GM12878 (cell line): ENCODE measurements at regions not wholly inside any gene's neighbourhood (a gene's known extent, or its start where the extent isn't known, plus 50 kb on each side); places are given as distances from the start of the nearest gene placed in this dataset.

Source experiments
- ATF3 ChIP-seq: IDR thresholded peaks from 2 replicates; pipeline ENCODE4 v1.6.1; 2011; ENCODE audit warnings: low read depth, mild to moderate bottlenecking, low read length, moderate library complexity, borderline replicate concordance; ENCODE audit errors: extremely low read depth
- BACH1 ChIP-seq: fragments of 450-650 bp; IDR thresholded peaks from 2 replicates; pipeline ENCODE4 v1.6.1; 2017; ENCODE audit warnings: mild to moderate bottlenecking, borderline replicate concordance
- CTCF ChIP-seq, 3 experiments: IDR thresholded peaks in 2 of 3; conservative IDR thresholded peaks in 1 of 3; 2 replicates each; pipeline ENCODE4 v1.5.1; 2011; ENCODE audit warnings: low read depth in 3 of 3, low read length in 3 of 3, mild to moderate bottlenecking in 3 of 3, control low read depth in 2 of 3, moderate library complexity in 2 of 3, inconsistent platforms in 1 of 3, mixed read lengths in 1 of 3; ENCODE audit not compliant: control insufficient read depth in 2 of 3, insufficient read depth in 1 of 3; ENCODE audit errors: extremely low read depth in 1 of 3
- MYB ChIP-seq: fragments of 150-350 bp; IDR thresholded peaks from 2 replicates; pipeline ENCODE4 v1.6.1; 2014; ENCODE audit warnings: mild to moderate bottlenecking, low read depth, low read length, borderline replicate concordance
- REST ChIP-seq: IDR thresholded peaks from 2 replicates; pipeline ENCODE4 v1.6.1; 2012; ENCODE audit warnings: mild to moderate bottlenecking, low read depth, low read length
- SMAD5 ChIP-seq: IDR thresholded peaks from 2 replicates; pipeline ENCODE4 v1.6.1; 2016; ENCODE audit warnings: antibody characterized with exemption, low read depth
- SP1 ChIP-seq: IDR thresholded peaks from one replicate; pipeline ENCODE4 v1.6.1; 2011; ENCODE audit warnings: low read depth, low read length
- ZNF274 ChIP-seq: IDR thresholded peaks from one replicate; pipeline ENCODE4 v1.8.0; 2011; ENCODE audit not compliant: insufficient read length, insufficient read depth

GRCh38 chr2:12397854-12398253 is 318.9 kb upstream of the TRIB2 start:
- TF ChIP-seq ATF3 (no peak), CTCF (IDR thresholded peaks at IDR 0.05 in 2 of 3, conservative IDR thresholded peaks at IDR 0.05 in 1 of 3; ENCODE audit: control insufficient read depth in 2 of 3, extremely low read depth in 1 of 3, insufficient read depth in 1 of 3, low read depth in 3 of 3, low read length in 3 of 3) (no peak), SMAD5 (no peak), ZNF274 (no peak), SP1 (no peak), BACH1 (no peak), REST (no peak), MYB (no peak)
